ENCODE measurements at regions not wholly inside any gene's neighbourhood (a gene's known extent, or its start where the extent isn't known, plus 50 kb on each side); places are given as distances from the start of the nearest gene placed in this dataset.

DNA sequence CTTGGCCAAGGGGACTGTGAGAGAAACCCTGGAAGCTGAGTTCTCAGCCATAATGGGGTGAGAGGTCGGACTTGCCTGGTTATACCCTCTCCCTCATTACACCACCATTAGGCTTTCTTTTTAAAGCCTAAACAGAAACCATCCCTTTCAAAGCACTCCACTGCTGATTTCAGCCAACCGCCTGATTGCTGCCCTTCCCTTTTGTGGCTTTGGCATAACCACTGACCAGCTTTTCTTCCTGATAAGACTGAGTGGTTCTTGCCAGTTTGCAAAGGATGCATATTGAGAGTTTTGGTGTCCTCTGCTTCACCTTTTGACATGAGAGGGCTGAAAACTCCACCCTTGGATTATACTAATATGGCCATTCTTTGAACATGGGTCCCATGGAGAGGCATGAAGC lies 308.2 kb upstream of the GOT2 start:
- TF ChIP-seq CTCF (IDR thresholded peaks at IDR 0.05) (no peak), POLR2AphosphoS5 (IDR thresholded peaks at IDR 0.05) (no peak), POLR2A (IDR thresholded peaks at IDR 0.05) (no peak), EP300 (IDR thresholded peaks at IDR 0.05) (no peak)

Measured in stomach (tissue), 4 donors.